SU-DHL-6 (cell line): ENCODE measurements at regions not wholly inside any gene's neighbourhood (a gene's known extent, or its start where the extent isn't known, plus 50 kb on each side); places are given as distances from the start of the nearest gene placed in this dataset.

Experiments
- H2AFZ ChIP-seq: fragments of 200-600 bp; sonication (generic); 2 replicates; pipeline ENCODE4 v1.6.1; 2014; ENCODE audit warnings: low read depth, mild to moderate bottlenecking, moderate library complexity, mixed read lengths, antibody characterized with exemption, low read length; ENCODE audit not compliant: severe bottlenecking
- H3F3A ChIP-seq: fragments of 200-600 bp; shearing (Covaris generic); 2 replicates; pipeline ENCODE4 v1.6.0; 2016; ENCODE audit warnings: antibody characterized with exemption, mild to moderate bottlenecking; ENCODE audit not compliant: insufficient read depth
- H3K27ac ChIP-seq: fragments of 200-600 bp; sonication (generic); 2 replicates; pipeline ENCODE4 v1.5.1; 2016; ENCODE audit warnings: low read depth, mild to moderate bottlenecking, low read length, moderate library complexity, mixed read lengths
- H3K27me3 ChIP-seq: fragments of 200-600 bp; sonication (generic), shearing (Covaris generic); 2 replicates; pipeline ENCODE4 v1.6.0; 2014; ENCODE audit warnings: mild to moderate bottlenecking, low read length
- H3K36me3 ChIP-seq: fragments of 200-600 bp; sonication (generic); 2 replicates; pipeline ENCODE4 v1.6.1; 2014; ENCODE audit warnings: mild to moderate bottlenecking, low read length, mixed read lengths
- H3K4me2 ChIP-seq: fragments of 300-600, 200-600 bp; shearing (Covaris generic), sonication (generic); 2 replicates; pipeline ENCODE4 v1.6.0; 2014; ENCODE audit warnings: low read length, low read depth, mild to moderate bottlenecking; ENCODE audit not compliant: poor library complexity, severe bottlenecking
- H3K4me3 ChIP-seq: fragments of 200-600 bp; sonication (generic); 2 replicates; pipeline ENCODE4 v1.5.1; 2014; ENCODE audit warnings: antibody characterized with exemption, low read length, mild to moderate bottlenecking, mixed read lengths; ENCODE audit not compliant: insufficient read depth, poor library complexity, severe bottlenecking
- H3K79me2 ChIP-seq: fragments of 200-600 bp; sonication (generic); 2 replicates; pipeline ENCODE4 v1.6.1; 2014; ENCODE audit warnings: mild to moderate bottlenecking, low read length, moderate library complexity; ENCODE audit not compliant: insufficient read depth
- H3K9ac ChIP-seq: fragments of 200-600 bp; sonication (generic); 2 replicates; pipeline ENCODE4 v1.7.0; 2014; ENCODE audit warnings: mild to moderate bottlenecking, low read length
- H3K9me2 ChIP-seq: fragments of 200-600 bp; sonication (generic); replicated peaks from 2 replicates; pipeline ENCODE4 v1.6.1; 2014; ENCODE audit warnings: low read length; ENCODE audit not compliant: insufficient read depth
- H3K9me3 ChIP-seq: fragments of 200-600 bp; sonication (generic); 2 replicates; pipeline ENCODE4 v1.6.1; 2014; ENCODE audit warnings: low read length, mixed read lengths; ENCODE audit not compliant: insufficient read depth
- H4K20me1 ChIP-seq: fragments of 200-600 bp; sonication (generic); 2 replicates; pipeline ENCODE4 v1.6.1; 2014; ENCODE audit warnings: low read depth, mild to moderate bottlenecking, antibody characterized with exemption, low read length, moderate library complexity, mixed read lengths
- CTCF ChIP-seq: fragments of 200-600 bp; sonication (generic); IDR thresholded peaks from one replicate; pipeline ENCODE4 v1.5.1; 2017; ENCODE audit warnings: antibody characterized with exemption, mild to moderate bottlenecking, low read length, moderate library complexity; ENCODE audit not compliant: insufficient read depth, poor library complexity, severe bottlenecking
- EZH2phosphoT487 ChIP-seq: fragments of 200-600 bp; sonication (generic), shearing (Covaris generic); conservative IDR thresholded peaks from 2 replicates; pipeline ENCODE4 v1.6.1; 2018; ENCODE audit warnings: mild to moderate bottlenecking, antibody characterized with exemption, low read length, moderate library complexity, mixed read lengths

GRCh38 chr2:176477336-176477735 lies 208.1 kb downstream of the MTX2 start:
- Histone ChIP-seq H3K27me3 (no peaks in the 10 kb centered on the region), H4K20me1 (no peaks in the 10 kb centered on the region), H3K4me3 (no peak overlapping the region), H3K27ac (no peak overlapping the region), H3K9me2 (no peaks in the 10 kb centered on the region), H2AFZ (no peak overlapping the region), H3K9ac (no peak overlapping the region), H3K79me2 (no peaks in the 10 kb centered on the region), H3K36me3 (no peaks in the 10 kb centered on the region), H3F3A (no peaks in the 10 kb centered on the region), H3K9me3 (no peaks in the 10 kb centered on the region), H3K4me2 (no peak overlapping the region)
- TF ChIP-seq CTCF (no peak), EZH2phosphoT487 (no peak)

GRCh38 chr2:176479961-176480360 lies 210.7 kb downstream of the MTX2 start:
- no peak for TF ChIP-seq CTCF
- TF ChIP-seq EZH2phosphoT487 = no peak
- Histone ChIP-seq H3K9me2 (no peaks in the 10 kb centered on the region), H3K36me3 (no peaks in the 10 kb centered on the region), H3K4me2 (no peak overlapping the region), H4K20me1 (no peaks in the 10 kb centered on the region), H3K4me3 (no peak overlapping the region), H3K79me2 (no peaks in the 10 kb centered on the region), H3F3A (no peaks in the 10 kb centered on the region), H3K9ac (no peak overlapping the region), H3K27ac (no peak overlapping the region), H3K27me3 (no peaks in the 10 kb centered on the region), H3K9me3 (no peaks in the 10 kb centered on the region), H2AFZ (no peak overlapping the region)

GRCh38 chr2:176482107-176482506 lies 212.9 kb downstream of the MTX2 start:
- Histone ChIP-seq H3K9me3 (no peaks in the 10 kb centered on the region), H3K4me3 (no peak overlapping the region), H3K27me3 (no peaks in the 10 kb centered on the region), H3F3A (no peaks in the 10 kb centered on the region), H3K4me2 (no peak overlapping the region), H2AFZ (no peak overlapping the region), H3K9ac (no peak overlapping the region), H4K20me1 (no peaks in the 10 kb centered on the region), H3K79me2 (no peaks in the 10 kb centered on the region), H3K9me2 (no peaks in the 10 kb centered on the region), H3K27ac (no peak overlapping the region), H3K36me3 (no peaks in the 10 kb centered on the region)
- no peak for TF ChIP-seq CTCF
- TF ChIP-seq EZH2phosphoT487 = no peak

GRCh38 chr2:176483476-176483875 lies 214.2 kb downstream of the MTX2 start:
- no peaks in the 10 kb centered on the region for H3K27me3 ChIP-seq
- no peak overlapping the region for H2AFZ ChIP-seq
- H3K4me3 ChIP-seq = no peak overlapping the region
- H3K36me3 ChIP-seq = no peaks in the 10 kb centered on the region
- no peak overlapping the region for H3K27ac ChIP-seq
- H3K9me3 ChIP-seq = no peaks in the 10 kb centered on the region
- no peaks in the 10 kb centered on the region for H4K20me1 ChIP-seq
- TF ChIP-seq CTCF = no peak
- no peak for TF ChIP-seq EZH2phosphoT487
- H3K79me2 ChIP-seq = no peaks in the 10 kb centered on the region
- no peaks in the 10 kb centered on the region for H3F3A ChIP-seq
- no peak overlapping the region for H3K9ac ChIP-seq
- H3K4me2 ChIP-seq = no peak overlapping the region
- H3K9me2 ChIP-seq = no peaks in the 10 kb centered on the region
